ENCODE measurements at regions not wholly inside any gene's neighbourhood (a gene's known extent, or its start where the extent isn't known, plus 50 kb on each side); places are given as distances from the start of the nearest gene placed in this dataset.

DNA sequence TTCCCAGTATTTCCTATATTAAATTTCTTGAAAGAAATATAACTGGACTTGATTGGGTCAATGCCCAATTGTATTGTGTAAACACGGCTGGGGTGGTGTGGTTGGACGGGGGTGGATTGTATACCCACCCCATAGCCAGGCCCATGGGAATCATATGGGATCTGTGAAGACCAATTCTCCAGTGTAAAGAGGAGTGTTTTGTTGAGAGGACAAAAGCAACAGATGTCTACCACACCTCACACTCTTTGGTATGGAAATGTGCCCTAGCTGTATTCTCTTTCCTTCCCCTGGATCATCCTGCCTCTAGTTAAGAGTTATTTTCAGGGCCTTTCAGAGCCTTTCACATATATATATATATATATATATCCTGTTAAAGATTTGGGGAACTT lies 57.5 kb upstream of the TGIF1 start:
- TF ChIP-seq, protein P1, sequence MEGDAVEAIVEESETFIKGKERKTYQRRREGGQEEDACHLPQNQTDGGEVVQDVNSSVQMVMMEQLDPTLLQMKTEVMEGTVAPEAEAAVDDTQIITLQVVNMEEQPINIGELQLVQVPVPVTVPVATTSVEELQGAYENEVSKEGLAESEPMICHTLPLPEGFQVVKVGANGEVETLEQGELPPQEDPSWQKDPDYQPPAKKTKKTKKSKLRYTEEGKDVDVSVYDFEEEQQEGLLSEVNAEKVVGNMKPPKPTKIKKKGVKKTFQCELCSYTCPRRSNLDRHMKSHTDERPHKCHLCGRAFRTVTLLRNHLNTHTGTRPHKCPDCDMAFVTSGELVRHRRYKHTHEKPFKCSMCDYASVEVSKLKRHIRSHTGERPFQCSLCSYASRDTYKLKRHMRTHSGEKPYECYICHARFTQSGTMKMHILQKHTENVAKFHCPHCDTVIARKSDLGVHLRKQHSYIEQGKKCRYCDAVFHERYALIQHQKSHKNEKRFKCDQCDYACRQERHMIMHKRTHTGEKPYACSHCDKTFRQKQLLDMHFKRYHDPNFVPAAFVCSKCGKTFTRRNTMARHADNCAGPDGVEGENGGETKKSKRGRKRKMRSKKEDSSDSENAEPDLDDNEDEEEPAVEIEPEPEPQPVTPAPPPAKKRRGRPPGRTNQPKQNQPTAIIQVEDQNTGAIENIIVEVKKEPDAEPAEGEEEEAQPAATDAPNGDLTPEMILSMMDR (IDR thresholded peaks at IDR 0.05; ENCODE audit: low read length) = no peak
- no peak for TF ChIP-seq EZH2 (IDR thresholded peaks at IDR 0.05; ENCODE audit: borderline replicate concordance, low read length)

All from OCI-LY1 (cell line).